ENCODE measurements at regions not wholly inside any gene's neighbourhood (a gene's known extent, or its start where the extent isn't known, plus 50 kb on each side); places are given as distances from the start of the nearest gene placed in this dataset.

DNA sequence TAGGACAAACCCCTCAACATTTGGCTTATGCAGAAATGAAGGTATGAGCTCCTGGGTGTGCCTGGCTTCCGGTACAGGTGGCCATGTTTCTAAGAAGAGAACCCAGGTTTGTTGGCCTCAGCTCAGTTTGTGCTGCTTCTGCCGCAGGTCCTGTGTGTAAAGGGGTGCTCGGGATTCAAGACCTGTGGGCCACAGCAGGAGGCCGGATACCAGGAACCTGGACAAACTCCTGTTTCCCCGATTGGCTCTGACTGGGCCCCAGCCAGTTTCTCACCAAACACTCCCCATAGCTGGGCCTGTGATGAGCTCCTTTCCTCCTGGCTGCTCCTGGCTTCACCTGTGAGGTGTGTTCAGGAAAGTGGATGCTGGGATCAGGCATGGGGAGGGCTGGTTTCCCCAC lies 271.2 kb upstream of the IRX2 start:
- no peak overlapping the region for H3K4me3 ChIP-seq (ENCODE audit: control extremely low read depth in 1 of 5, extremely low read depth in 1 of 5, insufficient read depth in 1 of 5, low read depth in 2 of 5, low read length in 4 of 5)
- H3K79me2 ChIP-seq (ENCODE audit: control insufficient read depth, insufficient read depth, low read length), result no peaks in the 10 kb centered on the region
- 90% methylated on average over 3 of the region's 5 CpGs for WGBS (ENCODE audit: insufficient coverage)
- TF ChIP-seq, protein P1, sequence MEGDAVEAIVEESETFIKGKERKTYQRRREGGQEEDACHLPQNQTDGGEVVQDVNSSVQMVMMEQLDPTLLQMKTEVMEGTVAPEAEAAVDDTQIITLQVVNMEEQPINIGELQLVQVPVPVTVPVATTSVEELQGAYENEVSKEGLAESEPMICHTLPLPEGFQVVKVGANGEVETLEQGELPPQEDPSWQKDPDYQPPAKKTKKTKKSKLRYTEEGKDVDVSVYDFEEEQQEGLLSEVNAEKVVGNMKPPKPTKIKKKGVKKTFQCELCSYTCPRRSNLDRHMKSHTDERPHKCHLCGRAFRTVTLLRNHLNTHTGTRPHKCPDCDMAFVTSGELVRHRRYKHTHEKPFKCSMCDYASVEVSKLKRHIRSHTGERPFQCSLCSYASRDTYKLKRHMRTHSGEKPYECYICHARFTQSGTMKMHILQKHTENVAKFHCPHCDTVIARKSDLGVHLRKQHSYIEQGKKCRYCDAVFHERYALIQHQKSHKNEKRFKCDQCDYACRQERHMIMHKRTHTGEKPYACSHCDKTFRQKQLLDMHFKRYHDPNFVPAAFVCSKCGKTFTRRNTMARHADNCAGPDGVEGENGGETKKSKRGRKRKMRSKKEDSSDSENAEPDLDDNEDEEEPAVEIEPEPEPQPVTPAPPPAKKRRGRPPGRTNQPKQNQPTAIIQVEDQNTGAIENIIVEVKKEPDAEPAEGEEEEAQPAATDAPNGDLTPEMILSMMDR (IDR thresholded peaks at IDR 0.05), result no peak
- TF ChIP-seq EZH2 (IDR thresholded peaks at IDR 0.05; ENCODE audit: borderline replicate concordance, insufficient read depth, low read depth, low read length, poor library complexity, severe bottlenecking), result no peak
- no peak overlapping the region for H3K9ac ChIP-seq (ENCODE audit: low read length)
- peaks cover 0 to 29% (median 0%) of the 10 kb centered on the region in 3 donors for H3K9me3 ChIP-seq (ENCODE audit: control extremely low read depth in 1 of 3, control insufficient read depth in 2 of 3, insufficient read depth in 1 of 3, low read length in 2 of 3)
- no peaks in the 10 kb centered on the region for H3K36me3 ChIP-seq (replicated peaks in 1 of 2; ENCODE audit: control extremely low read depth in 1 of 2, control insufficient read depth in 1 of 2, extremely low read depth in 1 of 2, insufficient read depth in 2 of 2, low read length in 1 of 2)
- H3K4me2 ChIP-seq (replicated peaks; ENCODE audit: low read depth, low read length, poor library complexity, severe bottlenecking), result no peak overlapping the region
- POLR2A ChIA-PET, result no interaction called here
- no peak overlapping the region for H3K27ac Mint-ChIP-seq
- H3K27ac ChIP-seq (ENCODE audit: low read length in 2 of 2), result no peak overlapping the region
- H3K27me3 ChIP-seq (replicated peaks in 1 of 4; ENCODE audit: control extremely low read depth in 1 of 4, control insufficient read depth in 3 of 4, insufficient read depth in 4 of 4, low read length in 3 of 4), result no peaks in the 10 kb centered on the region
- H3K27me3 Mint-ChIP-seq, result no peaks in the 10 kb centered on the region
- no peaks in the 10 kb centered on the region for H3K4me1 Mint-ChIP-seq
- H3K4me1 ChIP-seq (ENCODE audit: control insufficient read depth in 2 of 2, insufficient read depth in 2 of 2, low read length in 2 of 2), result no peaks in the 10 kb centered on the region
- H2AFZ ChIP-seq (ENCODE audit: insufficient read depth, low read depth, low read length, poor library complexity, severe bottlenecking), result no peak overlapping the region
- intact Hi-C loops (cut with micrococcal nuclease), result no loop called here
- H4K20me1 ChIP-seq (ENCODE audit: control insufficient read depth, insufficient read depth, low read length, poor library complexity, severe bottlenecking), result no peaks in the 10 kb centered on the region
- CTCF ChIA-PET, result no interaction called here
- DNase-seq, result no peak
- no peak for ATAC-seq (ENCODE audit: low read depth)
- H3K9me3 Mint-ChIP-seq (ENCODE audit: insufficient read depth), result no peaks in the 10 kb centered on the region
- H3K4me3 Mint-ChIP-seq, result no peak overlapping the region

DNA sequence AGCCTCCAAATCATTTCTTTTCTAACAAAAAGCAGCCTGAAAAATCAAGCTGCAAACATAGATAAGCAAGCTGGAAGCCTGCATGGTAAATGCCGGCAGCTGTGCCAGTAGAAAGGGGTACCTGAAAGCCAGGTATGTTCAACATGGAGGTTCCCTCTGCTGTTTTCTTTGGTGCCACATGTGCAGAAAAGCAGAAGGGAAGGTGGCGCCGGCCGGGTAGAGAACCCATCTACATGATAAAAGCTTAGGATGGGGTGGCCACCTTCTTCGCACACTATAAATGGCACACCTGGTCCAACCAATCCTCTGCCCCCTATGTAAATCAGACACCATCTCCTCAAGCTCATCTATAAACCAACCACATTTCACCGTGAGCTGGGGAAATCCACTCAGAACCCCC lies 268.9 kb upstream of the IRX2 start:
- TF ChIP-seq EZH2 (IDR thresholded peaks at IDR 0.05; ENCODE audit: borderline replicate concordance, insufficient read depth, low read depth, low read length, poor library complexity, severe bottlenecking), result no peak
- TF ChIP-seq, protein P1 (IDR thresholded peaks at IDR 0.05), result no peak
- ChIA-PET POLR2A (no interaction called here), CTCF (no interaction called here)
- intact Hi-C loops (cut with micrococcal nuclease), result no loop called here
- no peaks in the 10 kb centered on the region for H3K9me3 Mint-ChIP-seq (ENCODE audit: insufficient read depth)
- Histone ChIP-seq H3K27ac (ENCODE audit: low read length in 2 of 2) (no peak overlapping the region), H3K27me3 (replicated peaks in 1 of 4; ENCODE audit: control extremely low read depth in 1 of 4, control insufficient read depth in 3 of 4, insufficient read depth in 4 of 4, low read length in 3 of 4) (no peaks in the 10 kb centered on the region), H3K9me3 (ENCODE audit: control extremely low read depth in 1 of 3, control insufficient read depth in 2 of 3, insufficient read depth in 1 of 3, low read length in 2 of 3) (peaks cover 0 to 14% (median 0%) of the 10 kb centered on the region in 3 donors), H3K79me2 (ENCODE audit: control insufficient read depth, insufficient read depth, low read length) (no peaks in the 10 kb centered on the region), H3K9ac (ENCODE audit: low read length) (no peak overlapping the region), H3K4me1 (ENCODE audit: control insufficient read depth in 2 of 2, insufficient read depth in 2 of 2, low read length in 2 of 2) (no peaks in the 10 kb centered on the region), H3K4me2 (replicated peaks; ENCODE audit: low read depth, low read length, poor library complexity, severe bottlenecking) (no peak overlapping the region), H3K4me3 (ENCODE audit: control extremely low read depth in 1 of 5, extremely low read depth in 1 of 5, insufficient read depth in 1 of 5, low read depth in 2 of 5, low read length in 4 of 5) (no peak overlapping the region), H4K20me1 (ENCODE audit: control insufficient read depth, insufficient read depth, low read length, poor library complexity, severe bottlenecking) (no peaks in the 10 kb centered on the region), H3K36me3 (replicated peaks in 1 of 2; ENCODE audit: control extremely low read depth in 1 of 2, control insufficient read depth in 1 of 2, extremely low read depth in 1 of 2, insufficient read depth in 2 of 2, low read length in 1 of 2) (no peaks in the 10 kb centered on the region), H2AFZ (ENCODE audit: insufficient read depth, low read depth, low read length, poor library complexity, severe bottlenecking) (no peak overlapping the region)
- H3K4me1 Mint-ChIP-seq, result no peaks in the 10 kb centered on the region
- H3K27me3 Mint-ChIP-seq, result no peaks in the 10 kb centered on the region
- no peak overlapping the region for H3K27ac Mint-ChIP-seq
- 97% methylated on average over 6 of the region's 6 CpGs for WGBS (ENCODE audit: insufficient coverage)
- DNase-seq (no peak), ATAC-seq (ENCODE audit: low read depth) (no peak)
- H3K4me3 Mint-ChIP-seq, result no peak overlapping the region
